PFSK-1 (cell line): ENCODE measurements at regions not wholly inside any gene's neighbourhood (a gene's known extent, or its start where the extent isn't known, plus 50 kb on each side); places are given as distances from the start of the nearest gene placed in this dataset.

Source experiments
- SIN3A ChIP-seq: IDR thresholded peaks from 2 replicates; pipeline ENCODE4 v1.6.1; 2012; ENCODE audit warnings: mild to moderate bottlenecking, low read length, moderate library complexity, borderline replicate concordance; ENCODE audit not compliant: insufficient read depth
- TAF1 ChIP-seq: IDR thresholded peaks from 2 replicates; pipeline ENCODE4 v1.6.1; 2012; ENCODE audit warnings: low read length, control low read depth, borderline replicate concordance; ENCODE audit not compliant: insufficient read depth

GRCh38 chr2:104321116-104321795 lies 532.7 kb upstream of the POU3F3 start:
- TF ChIP-seq TAF1 (no peak), SIN3A (no peak)
